ENCODE measurements at regions not wholly inside any gene's neighbourhood (a gene's known extent, or its start where the extent isn't known, plus 50 kb on each side); places are given as distances from the start of the nearest gene placed in this dataset.

DNA sequence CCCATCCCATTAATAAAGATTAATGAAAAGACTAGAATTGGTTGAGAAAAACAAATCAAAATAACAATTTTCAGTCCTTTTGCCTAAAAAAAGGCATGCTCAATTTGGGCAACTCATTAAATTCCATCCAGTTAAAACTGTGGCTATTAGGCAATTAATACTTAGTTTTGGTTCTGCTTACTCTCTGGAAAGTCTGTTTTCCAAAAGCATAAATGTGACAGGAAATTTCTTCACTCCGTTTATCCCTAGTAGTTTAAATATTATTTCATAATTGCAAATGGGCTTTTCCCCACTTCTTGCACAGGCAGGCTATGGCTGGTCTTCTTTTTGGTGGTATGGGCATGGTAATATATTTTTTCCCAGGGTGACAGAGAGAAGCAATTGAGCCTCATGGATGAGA, 373.3 kb upstream of the KLF4 start:
- H3K27me3 ChIP-seq (replicated peaks in 2 of 5; ENCODE audit: control insufficient read depth in 4 of 5, insufficient read depth in 5 of 5, low read length in 4 of 5), result no peaks in the 10 kb centered on the region
- H3K4me3 ChIP-seq (ENCODE audit: control insufficient read depth in 1 of 7, extremely low read depth in 1 of 7, insufficient read depth in 4 of 7, low read depth in 2 of 7, low read length in 6 of 7), result no peak overlapping the region
- no peak overlapping the region for H3K27ac ChIP-seq (ENCODE audit: insufficient read depth in 1 of 2, low read depth in 1 of 2, low read length in 2 of 2, poor library complexity in 1 of 2, severe bottlenecking in 2 of 2)
- peaks cover 0 to 3% (median 0%) of the 10 kb centered on the region in 5 experiments for H3K9me3 ChIP-seq (ENCODE audit: control extremely low read depth in 1 of 5, control insufficient read depth in 4 of 5, insufficient read depth in 2 of 5, low read depth in 1 of 5, low read length in 4 of 5)
- ChIA-PET POLR2A (no interaction called here), CTCF (no interaction called here)
- H3K36me3 ChIP-seq (ENCODE audit: control insufficient read depth in 4 of 4, insufficient read depth in 4 of 4, low read length in 3 of 4), result no peaks in the 10 kb centered on the region
- peaks cover 1 to 13% (median 10%) of the 10 kb centered on the region in 4 experiments for H3K4me1 ChIP-seq (ENCODE audit: control extremely low read depth in 1 of 4, control insufficient read depth in 4 of 4, insufficient read depth in 4 of 4, low read length in 3 of 4)
- no CpG with 5 or more reads among the region's 1 CpG for WGBS (ENCODE audit: insufficient coverage)
- DNase-seq, result no peak

DNA sequence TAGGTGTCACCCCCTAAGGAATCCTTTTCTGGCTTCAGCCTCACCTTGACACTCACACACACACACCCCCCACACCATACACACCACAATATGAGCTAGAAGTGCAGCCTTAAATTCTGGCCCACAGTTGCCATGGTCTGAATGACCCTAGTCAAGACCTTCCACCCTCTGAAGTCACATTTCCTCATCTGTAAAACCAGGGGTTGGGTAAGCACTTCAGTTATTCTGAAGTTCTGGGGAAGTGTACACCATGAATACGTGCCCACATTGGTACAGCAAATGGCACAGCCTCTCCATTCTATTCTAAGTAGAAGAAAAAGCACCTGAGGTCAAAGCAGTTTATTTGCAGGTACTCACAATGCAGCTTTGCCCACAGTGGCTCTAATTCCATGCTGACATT, 372.8 kb upstream of the KLF4 start:
- H3K27ac ChIP-seq (ENCODE audit: insufficient read depth in 1 of 2, low read depth in 1 of 2, low read length in 2 of 2, poor library complexity in 1 of 2, severe bottlenecking in 2 of 2), result no peak overlapping the region
- DNase-seq, result no peak
- peaks cover 0 to 8% (median 5%) of the 10 kb centered on the region in 4 experiments for H3K4me1 ChIP-seq (ENCODE audit: control extremely low read depth in 1 of 4, control insufficient read depth in 4 of 4, insufficient read depth in 4 of 4, low read length in 3 of 4)
- ChIA-PET POLR2A (no interaction called here), CTCF (no interaction called here)
- WGBS (ENCODE audit: insufficient coverage), result 100% methylated on average over 1 of the region's 1 CpG
- H3K9me3 ChIP-seq (ENCODE audit: control extremely low read depth in 1 of 5, control insufficient read depth in 4 of 5, insufficient read depth in 2 of 5, low read depth in 1 of 5, low read length in 4 of 5), result peaks cover 0 to 3% (median 0%) of the 10 kb centered on the region in 5 experiments
- H3K4me3 ChIP-seq (ENCODE audit: control insufficient read depth in 1 of 7, extremely low read depth in 1 of 7, insufficient read depth in 4 of 7, low read depth in 2 of 7, low read length in 6 of 7), result no peak overlapping the region
- H3K36me3 ChIP-seq (ENCODE audit: control insufficient read depth in 4 of 4, insufficient read depth in 4 of 4, low read length in 3 of 4), result no peaks in the 10 kb centered on the region
- H3K27me3 ChIP-seq (replicated peaks in 2 of 5; ENCODE audit: control insufficient read depth in 4 of 5, insufficient read depth in 5 of 5, low read length in 4 of 5), result no peaks in the 10 kb centered on the region

DNA sequence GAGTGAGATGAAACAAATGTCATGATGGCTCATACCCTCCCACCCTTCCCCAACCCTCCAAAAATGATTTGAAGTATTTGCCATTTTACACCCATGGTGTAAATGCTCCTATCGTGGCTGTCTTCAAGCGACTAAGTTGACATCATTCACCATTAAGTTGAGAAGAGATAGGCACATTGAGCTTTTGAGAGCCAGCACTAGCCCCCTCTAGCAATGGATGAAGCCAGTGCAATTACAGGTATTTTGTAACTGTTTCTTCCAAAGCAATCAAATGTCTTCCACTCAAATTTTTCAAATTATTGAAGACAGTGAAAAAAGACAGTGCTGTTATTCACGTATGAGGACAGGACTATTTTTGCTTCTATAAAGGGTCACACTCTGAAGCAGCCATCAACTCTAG, 371.5 kb upstream of the KLF4 start:
- Histone ChIP-seq H3K4me1 (ENCODE audit: control extremely low read depth in 1 of 4, control insufficient read depth in 4 of 4, insufficient read depth in 4 of 4, low read length in 3 of 4) (no peaks in the 10 kb centered on the region), H3K4me3 (ENCODE audit: control insufficient read depth in 1 of 7, extremely low read depth in 1 of 7, insufficient read depth in 4 of 7, low read depth in 2 of 7, low read length in 6 of 7) (no peak overlapping the region), H3K27ac (ENCODE audit: insufficient read depth in 1 of 2, low read depth in 1 of 2, low read length in 2 of 2, poor library complexity in 1 of 2, severe bottlenecking in 2 of 2) (no peak overlapping the region), H3K36me3 (ENCODE audit: control insufficient read depth in 4 of 4, insufficient read depth in 4 of 4, low read length in 3 of 4) (no peaks in the 10 kb centered on the region), H3K9me3 (ENCODE audit: control extremely low read depth in 1 of 5, control insufficient read depth in 4 of 5, insufficient read depth in 2 of 5, low read depth in 1 of 5, low read length in 4 of 5) (peaks cover 0 to 9% (median 0%) of the 10 kb centered on the region in 5 experiments), H3K27me3 (replicated peaks in 2 of 5; ENCODE audit: control insufficient read depth in 4 of 5, insufficient read depth in 5 of 5, low read length in 4 of 5) (no peaks in the 10 kb centered on the region)
- DNase-seq, result no peak
- 100% methylated on average over 2 of the region's 3 CpGs for WGBS (ENCODE audit: insufficient coverage)
- ChIA-PET CTCF (no interaction called here), POLR2A (no interaction called here)

DNA sequence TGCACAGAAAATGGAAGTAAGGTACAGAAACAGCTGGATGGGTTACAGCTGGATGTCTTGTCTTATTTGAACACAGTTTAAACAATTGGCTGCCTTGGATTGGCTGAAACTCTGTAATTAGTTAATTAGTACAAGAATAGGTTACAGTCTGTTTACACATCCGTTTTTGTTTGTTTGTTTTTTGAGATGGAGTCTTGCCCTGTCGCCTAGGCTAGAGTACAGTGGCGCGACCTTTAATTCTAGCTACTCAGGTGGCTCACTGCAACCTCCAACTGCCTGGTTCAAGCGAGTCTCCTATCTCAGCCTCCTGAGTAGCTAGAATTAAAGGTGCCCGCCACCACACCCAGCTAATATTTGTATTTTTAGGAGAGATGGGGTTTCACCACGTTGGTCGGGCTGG, 368.7 kb upstream of the KLF4 start:
- CTCF ChIA-PET, result no interaction called here
- H3K9me3 ChIP-seq (ENCODE audit: control extremely low read depth in 1 of 5, control insufficient read depth in 4 of 5, insufficient read depth in 2 of 5, low read depth in 1 of 5, low read length in 4 of 5), result peaks cover 3 to 23% (median 6%) of the 10 kb centered on the region in 5 experiments
- POLR2A ChIA-PET, result no interaction called here
- H3K36me3 ChIP-seq (ENCODE audit: control insufficient read depth in 4 of 4, insufficient read depth in 4 of 4, low read length in 3 of 4), result no peaks in the 10 kb centered on the region
- no peak for DNase-seq
- WGBS (ENCODE audit: insufficient coverage), result 98% methylated on average over 6 of the region's 8 CpGs
- no peaks in the 10 kb centered on the region for H3K27me3 ChIP-seq (replicated peaks in 2 of 5; ENCODE audit: control insufficient read depth in 4 of 5, insufficient read depth in 5 of 5, low read length in 4 of 5)
- H3K4me3 ChIP-seq (ENCODE audit: control insufficient read depth in 1 of 7, extremely low read depth in 1 of 7, insufficient read depth in 4 of 7, low read depth in 2 of 7, low read length in 6 of 7), result no peak overlapping the region
- H3K4me1 ChIP-seq (ENCODE audit: control extremely low read depth in 1 of 4, control insufficient read depth in 4 of 4, insufficient read depth in 4 of 4, low read length in 3 of 4), result no peaks in the 10 kb centered on the region
- no peak overlapping the region for H3K27ac ChIP-seq (ENCODE audit: insufficient read depth in 1 of 2, low read depth in 1 of 2, low read length in 2 of 2, poor library complexity in 1 of 2, severe bottlenecking in 2 of 2)

DNA sequence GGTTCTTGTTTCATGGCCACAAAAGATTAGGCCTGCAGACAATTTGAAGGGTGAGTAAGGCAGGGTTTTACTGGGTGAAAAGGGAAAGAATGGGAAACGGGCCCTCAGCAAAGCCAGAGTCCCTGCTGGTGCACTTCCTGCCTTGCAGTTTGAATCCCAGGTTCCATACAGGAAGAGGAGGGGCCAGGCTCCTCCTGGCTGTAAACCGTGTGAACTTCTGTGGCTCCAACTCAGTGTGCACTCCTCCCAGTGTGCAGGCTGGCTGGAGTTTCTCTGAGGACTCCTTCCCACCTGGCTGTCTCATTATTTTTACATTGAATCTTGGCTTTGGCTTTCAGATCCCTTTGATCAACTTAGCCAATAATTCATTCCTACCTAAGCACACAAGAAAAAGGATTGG, 367.1 kb upstream of the KLF4 start:
- H3K27me3 ChIP-seq (replicated peaks in 2 of 5; ENCODE audit: control insufficient read depth in 4 of 5, insufficient read depth in 5 of 5, low read length in 4 of 5), result no peaks in the 10 kb centered on the region
- H3K9me3 ChIP-seq (ENCODE audit: control extremely low read depth in 1 of 5, control insufficient read depth in 4 of 5, insufficient read depth in 2 of 5, low read depth in 1 of 5, low read length in 4 of 5), result peaks cover 3 to 23% (median 6%) of the 10 kb centered on the region in 5 experiments
- WGBS (ENCODE audit: insufficient coverage), result 88% methylated on average over 2 of the region's 2 CpGs
- H3K27ac ChIP-seq (ENCODE audit: insufficient read depth in 1 of 2, low read depth in 1 of 2, low read length in 2 of 2, poor library complexity in 1 of 2, severe bottlenecking in 2 of 2), result no peak overlapping the region
- no peaks in the 10 kb centered on the region for H3K4me1 ChIP-seq (ENCODE audit: control extremely low read depth in 1 of 4, control insufficient read depth in 4 of 4, insufficient read depth in 4 of 4, low read length in 3 of 4)
- no peak overlapping the region for H3K4me3 ChIP-seq (ENCODE audit: control insufficient read depth in 1 of 7, extremely low read depth in 1 of 7, insufficient read depth in 4 of 7, low read depth in 2 of 7, low read length in 6 of 7)
- DNase-seq, result no peak
- ChIA-PET POLR2A (no interaction called here), CTCF (no interaction called here)
- H3K36me3 ChIP-seq (ENCODE audit: control insufficient read depth in 4 of 4, insufficient read depth in 4 of 4, low read length in 3 of 4), result no peaks in the 10 kb centered on the region

DNA sequence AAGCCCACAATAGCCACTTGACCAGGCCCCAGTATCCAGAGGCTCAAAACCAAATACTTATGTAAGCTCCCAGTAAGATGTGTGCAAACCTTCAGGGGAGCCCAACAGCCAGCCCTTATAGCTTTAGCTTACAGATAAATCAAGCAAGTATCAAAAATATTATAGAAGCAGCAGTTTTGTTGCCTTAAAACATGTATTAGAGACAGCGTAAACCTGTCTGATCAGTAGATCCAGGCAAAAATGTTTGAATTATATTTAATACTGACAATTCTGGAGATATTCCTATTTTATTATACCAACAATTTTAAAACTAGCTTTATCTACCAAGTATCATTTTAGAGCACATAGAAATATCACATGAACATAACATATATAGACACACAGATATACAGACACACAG, 365.6 kb upstream of the KLF4 start:
- Histone ChIP-seq H3K4me3 (ENCODE audit: control insufficient read depth in 1 of 7, extremely low read depth in 1 of 7, insufficient read depth in 4 of 7, low read depth in 2 of 7, low read length in 6 of 7) (no peak overlapping the region), H3K27me3 (replicated peaks in 2 of 5; ENCODE audit: control insufficient read depth in 4 of 5, insufficient read depth in 5 of 5, low read length in 4 of 5) (no peaks in the 10 kb centered on the region), H3K27ac (ENCODE audit: insufficient read depth in 1 of 2, low read depth in 1 of 2, low read length in 2 of 2, poor library complexity in 1 of 2, severe bottlenecking in 2 of 2) (no peak overlapping the region), H3K4me1 (ENCODE audit: control extremely low read depth in 1 of 4, control insufficient read depth in 4 of 4, insufficient read depth in 4 of 4, low read length in 3 of 4) (no peaks in the 10 kb centered on the region), H3K9me3 (ENCODE audit: control extremely low read depth in 1 of 5, control insufficient read depth in 4 of 5, insufficient read depth in 2 of 5, low read depth in 1 of 5, low read length in 4 of 5) (peaks cover 3 to 23% (median 6%) of the 10 kb centered on the region in 5 experiments), H3K36me3 (ENCODE audit: control insufficient read depth in 4 of 4, insufficient read depth in 4 of 4, low read length in 3 of 4) (no peaks in the 10 kb centered on the region)
- POLR2A ChIA-PET, result no interaction called here
- WGBS (ENCODE audit: insufficient coverage), result no CpG with 5 or more reads among the region's 1 CpG
- CTCF ChIA-PET, result no interaction called here
- no peak for DNase-seq

DNA sequence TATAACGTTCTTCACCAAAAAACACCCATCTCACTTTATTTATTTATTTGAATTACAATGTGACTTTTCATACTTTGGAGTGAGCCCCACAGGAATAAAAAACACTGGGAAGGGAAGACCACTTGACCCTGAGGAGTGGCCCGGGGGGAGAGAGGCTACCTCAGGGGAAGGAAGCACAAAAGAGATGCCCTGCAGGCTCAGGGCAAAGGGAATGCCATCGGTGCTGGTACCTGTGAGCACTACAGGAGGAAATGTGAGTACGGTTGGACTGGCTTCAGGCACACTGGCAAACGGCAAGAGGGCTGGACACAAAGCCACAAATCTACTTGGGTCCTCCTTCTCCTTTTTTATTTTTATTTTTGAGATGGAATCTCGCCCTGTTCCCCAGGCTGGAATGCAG, 363.9 kb upstream of the KLF4 start:
- POLR2A ChIA-PET, result no interaction called here
- WGBS (ENCODE audit: insufficient coverage), result 85% methylated on average over 5 of the region's 6 CpGs
- CTCF ChIA-PET, result no interaction called here
- Histone ChIP-seq H3K27me3 (replicated peaks in 2 of 5; ENCODE audit: control insufficient read depth in 4 of 5, insufficient read depth in 5 of 5, low read length in 4 of 5) (no peaks in the 10 kb centered on the region), H3K4me3 (ENCODE audit: control insufficient read depth in 1 of 7, extremely low read depth in 1 of 7, insufficient read depth in 4 of 7, low read depth in 2 of 7, low read length in 6 of 7) (no peak overlapping the region), H3K4me1 (ENCODE audit: control extremely low read depth in 1 of 4, control insufficient read depth in 4 of 4, insufficient read depth in 4 of 4, low read length in 3 of 4) (no peaks in the 10 kb centered on the region), H3K27ac (ENCODE audit: insufficient read depth in 1 of 2, low read depth in 1 of 2, low read length in 2 of 2, poor library complexity in 1 of 2, severe bottlenecking in 2 of 2) (no peak overlapping the region), H3K9me3 (ENCODE audit: control extremely low read depth in 1 of 5, control insufficient read depth in 4 of 5, insufficient read depth in 2 of 5, low read depth in 1 of 5, low read length in 4 of 5) (peaks cover 3 to 20% (median 6%) of the 10 kb centered on the region in 5 experiments), H3K36me3 (ENCODE audit: control insufficient read depth in 4 of 4, insufficient read depth in 4 of 4, low read length in 3 of 4) (no peaks in the 10 kb centered on the region)
- DNase-seq, result no peak

Measured in common myeloid progenitor, CD34-positive (primary cell).